Vagina (tissue), 2 donors: ENCODE measurements at regions not wholly inside any gene's neighbourhood (a gene's known extent, or its start where the extent isn't known, plus 50 kb on each side); places are given as distances from the start of the nearest gene placed in this dataset.

ENCODE experiments used
- DNase-seq, 2 donors: peaks; one replicate each; pipeline ENCODE4 v3.0.0-alpha.2; 2017; ENCODE audit errors: extremely low spot score in 2 of 2
- H3K27ac ChIP-seq: fragments of 200-600 bp; sonication (generic); one replicate; pipeline ENCODE4 v1.5.1; 2019
- H3K27me3 ChIP-seq: fragments of 200-600 bp; sonication (generic); one replicate; pipeline ENCODE4 v1.5.1; 2019
- H3K36me3 ChIP-seq, 2 donors: fragments of 200-600 bp; sonication (generic); one replicate each; pipeline ENCODE4 v1.5.1; 2017 to 2019
- H3K4me1 ChIP-seq: fragments of 200-600 bp; sonication (generic); one replicate; pipeline ENCODE4 v1.5.1; 2019
- H3K4me3 ChIP-seq, 2 donors: fragments of 200-600 bp; sonication (generic); 1 replicate in 1 of 2; 2 replicates in 1 of 2; pipeline ENCODE4 v1.5.1; 2016 to 2019
- H3K9me3 ChIP-seq: fragments of 200-600 bp; sonication (generic); one replicate; pipeline ENCODE4 v1.5.1; 2019
- POLR2A ChIP-seq, 2 donors: fragments of 450-650 bp; IDR thresholded peaks; one replicate each; pipeline ENCODE4 v1.6.1; 2017; ENCODE audit warnings: antibody characterized with exemption in 2 of 2, mild to moderate bottlenecking in 2 of 2, moderate library complexity in 2 of 2
- POLR2AphosphoS5 ChIP-seq, 2 donors: sonication (generic); formaldehyde crosslinking; IDR thresholded peaks; one replicate each; pipeline ENCODE4 v1.9.0; 2017; ENCODE audit warnings: antibody characterized with exemption in 2 of 2, mild to moderate bottlenecking in 2 of 2, low read depth in 1 of 2; ENCODE audit not compliant: insufficient read depth in 1 of 2
- intact Hi-C: fragments of 100-400 bp; cut with DNase I; formaldehyde crosslinking; loops from one replicate; pipeline ENCODE4 v1.15.1; 2023
- TF ChIP-seq, protein P1 (sequence below), 3 experiments: fragments of 450-650 bp in 2 of 3; fragments of 200-600 bp in 1 of 3; sonication (generic) in 1 of 3; IDR thresholded peaks; one replicate each; pipeline ENCODE4 v1.5.1; 2017 to 2019; ENCODE audit warnings: antibody characterized with exemption in 3 of 3, mild to moderate bottlenecking in 2 of 3, moderate library complexity in 2 of 3

DNA sequence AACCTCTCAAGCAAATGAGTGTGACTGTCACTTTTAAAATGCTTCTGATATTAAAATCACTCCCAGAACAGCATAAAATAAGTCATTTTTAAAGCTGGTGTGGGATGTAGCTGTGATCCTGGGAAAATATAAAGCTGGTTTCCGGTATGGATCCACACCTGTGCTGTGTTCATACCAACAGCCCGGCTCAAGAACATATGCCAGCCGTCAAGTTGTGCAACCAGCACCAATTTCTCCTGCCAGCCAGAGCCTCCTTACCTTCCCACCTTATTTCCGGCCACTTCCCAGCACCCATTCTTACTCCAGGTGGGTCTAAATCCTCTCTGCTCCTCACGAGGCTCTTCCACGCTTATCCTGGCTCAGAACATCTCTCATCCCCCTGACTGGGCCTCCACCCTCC is 50.9 kb upstream of the RPS6KA2 start:
- Histone ChIP-seq H3K27ac (no peak overlapping the region), H3K4me1 (no peaks in the 10 kb centered on the region), H3K36me3 (no peaks in the 10 kb centered on the region), H3K9me3 (no peaks in the 10 kb centered on the region), H3K27me3 (no peaks in the 10 kb centered on the region), H3K4me3 (no peak overlapping the region)
- intact Hi-C loops = no loop called here
- DNase-seq = no peak
- TF ChIP-seq POLR2AphosphoS5 (IDR thresholded peaks at IDR 0.05; ENCODE audit: insufficient read depth in 1 of 2, low read depth in 1 of 2) (no peak), POLR2A (IDR thresholded peaks at IDR 0.05) (no peak)
- TF ChIP-seq, protein P1, sequence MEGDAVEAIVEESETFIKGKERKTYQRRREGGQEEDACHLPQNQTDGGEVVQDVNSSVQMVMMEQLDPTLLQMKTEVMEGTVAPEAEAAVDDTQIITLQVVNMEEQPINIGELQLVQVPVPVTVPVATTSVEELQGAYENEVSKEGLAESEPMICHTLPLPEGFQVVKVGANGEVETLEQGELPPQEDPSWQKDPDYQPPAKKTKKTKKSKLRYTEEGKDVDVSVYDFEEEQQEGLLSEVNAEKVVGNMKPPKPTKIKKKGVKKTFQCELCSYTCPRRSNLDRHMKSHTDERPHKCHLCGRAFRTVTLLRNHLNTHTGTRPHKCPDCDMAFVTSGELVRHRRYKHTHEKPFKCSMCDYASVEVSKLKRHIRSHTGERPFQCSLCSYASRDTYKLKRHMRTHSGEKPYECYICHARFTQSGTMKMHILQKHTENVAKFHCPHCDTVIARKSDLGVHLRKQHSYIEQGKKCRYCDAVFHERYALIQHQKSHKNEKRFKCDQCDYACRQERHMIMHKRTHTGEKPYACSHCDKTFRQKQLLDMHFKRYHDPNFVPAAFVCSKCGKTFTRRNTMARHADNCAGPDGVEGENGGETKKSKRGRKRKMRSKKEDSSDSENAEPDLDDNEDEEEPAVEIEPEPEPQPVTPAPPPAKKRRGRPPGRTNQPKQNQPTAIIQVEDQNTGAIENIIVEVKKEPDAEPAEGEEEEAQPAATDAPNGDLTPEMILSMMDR (IDR thresholded peaks at IDR 0.05) = no peak
